H9 (cell line): ENCODE measurements at regions not wholly inside any gene's neighbourhood (a gene's known extent, or its start where the extent isn't known, plus 50 kb on each side); places are given as distances from the start of the nearest gene placed in this dataset.

Experiments used
- DNase-seq: peaks from one replicate; pipeline ENCODE4 v3.0.0-alpha.2; 2017
- H2AFZ ChIP-seq: one replicate; pipeline ENCODE4 v1.6.1; 2013; ENCODE audit warnings: mild to moderate bottlenecking, low read length, control low read depth, moderate library complexity
- H2AK5ac ChIP-seq: 2 replicates; pipeline ENCODE4 v1.6.1; 2013; ENCODE audit warnings: low read length, control low read depth, mixed read lengths; ENCODE audit not compliant: insufficient read length
- H2BK120ac ChIP-seq: one replicate; pipeline ENCODE4 v1.6.1; 2013; ENCODE audit warnings: low read depth, mild to moderate bottlenecking, low read length, control low read depth, inconsistent platforms; ENCODE audit not compliant: poor library complexity, severe bottlenecking
- H2BK12ac ChIP-seq: 2 replicates; pipeline ENCODE4 v1.6.1; 2013; ENCODE audit warnings: low read length, control low read depth, mixed read lengths, low read depth; ENCODE audit not compliant: insufficient read length
- H2BK15ac ChIP-seq: 2 replicates; pipeline ENCODE4 v1.6.1; 2013; ENCODE audit warnings: low read depth, low read length, control low read depth
- H2BK20ac ChIP-seq: one replicate; pipeline ENCODE4 v1.6.1; 2013; ENCODE audit warnings: low read depth, mild to moderate bottlenecking, low read length, control low read depth, inconsistent platforms; ENCODE audit not compliant: poor library complexity, severe bottlenecking
- H2BK5ac ChIP-seq: 2 replicates; pipeline ENCODE4 v1.6.1; 2013; ENCODE audit warnings: low read length, control low read depth, mixed read lengths; ENCODE audit not compliant: insufficient read length
- H3K14ac ChIP-seq: 2 replicates; pipeline ENCODE4 v1.6.1; 2013; ENCODE audit warnings: low read length, control low read depth; ENCODE audit not compliant: insufficient read depth
- H3K18ac ChIP-seq: 2 replicates; pipeline ENCODE4 v1.6.1; 2013; ENCODE audit warnings: low read depth, mild to moderate bottlenecking, mixed read lengths, low read length, control low read depth; ENCODE audit not compliant: insufficient read length
- H3K23ac ChIP-seq: 2 replicates; pipeline ENCODE4 v1.6.1; 2013; ENCODE audit warnings: low read length, control low read depth, mixed read lengths, low read depth; ENCODE audit not compliant: insufficient read length
- H3K23me2 ChIP-seq: 2 replicates; pipeline ENCODE4 v1.6.1; 2013; ENCODE audit warnings: low read depth, mild to moderate bottlenecking, mixed read lengths, low read length, control low read depth; ENCODE audit not compliant: insufficient read length, poor library complexity, severe bottlenecking
- H3K27ac ChIP-seq: 2 replicates; pipeline ENCODE4 v1.5.1; 2013; ENCODE audit warnings: low read length, control low read depth, mixed read lengths, low read depth; ENCODE audit not compliant: insufficient read length
- H3K27me3 ChIP-seq: 2 replicates; pipeline ENCODE4 v1.6.1; 2013; ENCODE audit warnings: low read length, control low read depth, inconsistent platforms; ENCODE audit not compliant: insufficient read depth
- H3K4ac ChIP-seq: 2 replicates; pipeline ENCODE4 v1.6.1; 2013; ENCODE audit warnings: low read depth, mild to moderate bottlenecking, control low read depth, inconsistent platforms, low read length, moderate library complexity
- H3K4me1 ChIP-seq: 2 replicates; pipeline ENCODE4 v1.6.1; 2013; ENCODE audit warnings: low read length, control low read depth, inconsistent platforms; ENCODE audit not compliant: insufficient read depth
- H3K4me2 ChIP-seq: 2 replicates; pipeline ENCODE4 v1.6.1; 2013; ENCODE audit warnings: low read length, control low read depth, mixed read lengths; ENCODE audit not compliant: insufficient read length, insufficient read depth
- H3K56ac ChIP-seq: 2 replicates; pipeline ENCODE4 v1.6.1; 2013; ENCODE audit warnings: low read depth, mild to moderate bottlenecking, mixed read lengths, low read length, control low read depth; ENCODE audit not compliant: insufficient read length
- H3K79me1 ChIP-seq: 2 replicates; pipeline ENCODE4 v1.6.1; 2013; ENCODE audit warnings: low read depth, mild to moderate bottlenecking, moderate library complexity, low read length, control low read depth, inconsistent platforms; ENCODE audit not compliant: insufficient read depth, poor library complexity, severe bottlenecking
- H3K79me2 ChIP-seq: 2 replicates; pipeline ENCODE4 v1.6.1; 2013; ENCODE audit warnings: low read length, control low read depth, inconsistent platforms; ENCODE audit not compliant: insufficient read depth
- H3K9ac ChIP-seq: 2 replicates; pipeline ENCODE4 v1.6.1; 2013; ENCODE audit warnings: low read length, control low read depth, mixed read lengths; ENCODE audit not compliant: insufficient read length; ENCODE audit errors: extremely low read depth
- H3K9me3 ChIP-seq: one replicate; pipeline ENCODE4 v1.6.1; 2013; ENCODE audit warnings: low read depth, low read length, inconsistent platforms; ENCODE audit not compliant: control insufficient read depth
- H3T11ph ChIP-seq: one replicate; pipeline ENCODE4 v1.6.1; 2013; ENCODE audit warnings: mild to moderate bottlenecking, low read length, control low read depth, inconsistent platforms
- H4K20me1 ChIP-seq: one replicate; pipeline ENCODE4 v1.6.1; 2013; ENCODE audit not compliant: control insufficient read depth, insufficient read length, insufficient read depth
- H4K5ac ChIP-seq: 2 replicates; pipeline ENCODE4 v1.6.1; 2013; ENCODE audit warnings: low read depth, mild to moderate bottlenecking, mixed read lengths, low read length, control low read depth; ENCODE audit not compliant: insufficient read length
- H4K8ac ChIP-seq: replicated peaks from 2 replicates; pipeline ENCODE4 v1.6.1; 2013; ENCODE audit warnings: low read length, control low read depth, mixed read lengths, low read depth; ENCODE audit not compliant: insufficient read length
- H4K91ac ChIP-seq: 2 replicates; pipeline ENCODE4 v1.6.1; 2013; ENCODE audit warnings: low read depth, mild to moderate bottlenecking, moderate library complexity, mixed read lengths, low read length, control low read depth; ENCODE audit not compliant: insufficient read length
- H3K27ac Mint-ChIP-seq, 3 experiments: 2 replicates in 2 of 3; 3 replicates in 1 of 3; pipeline ENCODE4 v1.8.0; 2020 to 2021; ENCODE audit warnings: mixed read lengths in 3 of 3, mild to moderate bottlenecking in 1 of 3, moderate library complexity in 1 of 3
- H3K27me3 Mint-ChIP-seq: 2 replicates; pipeline ENCODE4 v1.8.0; 2021; ENCODE audit warnings: low read depth, mild to moderate bottlenecking, moderate library complexity, mixed read lengths
- H3K36me3 Mint-ChIP-seq, 3 experiments: 2 replicates in 2 of 3; 3 replicates in 1 of 3; pipeline ENCODE4 v1.8.0; 2020 to 2021; ENCODE audit warnings: low read depth in 3 of 3, mixed read lengths in 3 of 3; ENCODE audit not compliant: insufficient read depth in 1 of 3
- H3K4me1 Mint-ChIP-seq, 2 experiments: 2 replicates each; pipeline ENCODE4 v1.8.0; 2020; ENCODE audit warnings: mixed read lengths in 2 of 2
- H3K4me3 Mint-ChIP-seq, 2 experiments: 2 replicates in 1 of 2; 3 replicates in 1 of 2; pipeline ENCODE4 v1.8.0; 2020 to 2021; ENCODE audit warnings: mild to moderate bottlenecking in 2 of 2, mixed read lengths in 2 of 2, moderate library complexity in 1 of 2
- H3K9me3 Mint-ChIP-seq, 2 experiments: 2 replicates in 1 of 2; 3 replicates in 1 of 2; pipeline ENCODE4 v1.8.0; 2020; ENCODE audit warnings: mild to moderate bottlenecking in 2 of 2, mixed read lengths in 2 of 2, moderate library complexity in 1 of 2
- CTCF ChIP-seq: fragments of 200-600 bp; sonication (generic); conservative IDR thresholded peaks from 3 replicates; pipeline ENCODE4 v1.8.0; 2021; ENCODE audit warnings: antibody characterized with exemption, mild to moderate bottlenecking

GRCh38 chr5:120982351-120982750, 518.3 kb downstream of the PRR16 start:
- Histone ChIP-seq H2AK5ac (no peak overlapping the region), H3K9me3 (no peaks in the 10 kb centered on the region), H3T11ph (no peak overlapping the region), H3K27me3 (no peaks in the 10 kb centered on the region), H2BK15ac (no peak overlapping the region), H3K4me2 (no peak overlapping the region), H3K79me1 (no peaks in the 10 kb centered on the region), H3K23me2 (no peaks in the 10 kb centered on the region), H3K18ac (no peak overlapping the region), H4K8ac (no peak overlapping the region), H4K91ac (no peak overlapping the region), H4K5ac (no peak overlapping the region), H3K23ac (no peak overlapping the region), H2BK120ac (no peak overlapping the region), H3K14ac (no peak overlapping the region), H3K56ac (no peak overlapping the region), H2BK5ac (no peak overlapping the region), H2BK20ac (no peak overlapping the region), H2AFZ (no peak overlapping the region), H3K79me2 (no peaks in the 10 kb centered on the region), H2BK12ac (no peak overlapping the region), H3K27ac (no peak overlapping the region), H3K9ac (no peak overlapping the region), H3K4ac (no peak overlapping the region), H4K20me1 (no peaks in the 10 kb centered on the region), H3K4me1 (no peaks in the 10 kb centered on the region)
- H3K27ac Mint-ChIP-seq, result no peak overlapping the region
- TF ChIP-seq CTCF, result no peak
- H3K27me3 Mint-ChIP-seq, result no peaks in the 10 kb centered on the region
- DNase-seq, result no peak
- H3K9me3 Mint-ChIP-seq, result no peaks in the 10 kb centered on the region
- no peaks in the 10 kb centered on the region for H3K4me1 Mint-ChIP-seq
- H3K36me3 Mint-ChIP-seq, result no peaks in the 10 kb centered on the region
- H3K4me3 Mint-ChIP-seq, result no peak overlapping the region
